ENCODE measurements at regions not wholly inside any gene's neighbourhood (a gene's known extent, or its start where the extent isn't known, plus 50 kb on each side); places are given as distances from the start of the nearest gene placed in this dataset.
A peak's percentile ranks its signal among the peaks of the same experiment; 100 is the strongest.

- POLR2A ChIA-PET: no interaction called here
- H3K4me3 Mint-ChIP-seq: no peak overlapping the region
- no peaks in the 10 kb centered on the region for H3K4me1 ChIP-seq (ENCODE audit: insufficient read depth, low read length)
- no peaks in the 10 kb centered on the region for H3K27me3 ChIP-seq (ENCODE audit: insufficient read depth, low read length, poor library complexity, severe bottlenecking)
- H3K4me1 Mint-ChIP-seq: no peaks in the 10 kb centered on the region
- no peaks in the 10 kb centered on the region for H3K27me3 Mint-ChIP-seq
- H3K27ac Mint-ChIP-seq: no peak overlapping the region
- H3K9me3 Mint-ChIP-seq: peaks cover 0 to 7% (median 5%) of the 10 kb centered on the region in 5 donors
- DNase-seq: no peak
- no peaks in the 10 kb centered on the region for H3K36me3 ChIP-seq (ENCODE audit: insufficient read depth, low read length)
- no peak overlapping the region for H3K27ac ChIP-seq (ENCODE audit: low read depth, low read length)
- H3K9me3 ChIP-seq (ENCODE audit: low read length): no peaks in the 10 kb centered on the region
- no peak overlapping the region for H3K4me3 ChIP-seq (ENCODE audit: low read length)
- CTCF ChIA-PET: no interaction called here
- no peaks in the 10 kb centered on the region for H3K36me3 Mint-ChIP-seq
Measured at GRCh38 chr6:76612954-76613353, 540.5 kb upstream of the IMPG1 start.

- Histone ChIP-seq H3K27me3 (ENCODE audit: insufficient read depth, low read length, poor library complexity, severe bottlenecking) (no peaks in the 10 kb centered on the region), H3K4me1 (ENCODE audit: insufficient read depth, low read length) (no peaks in the 10 kb centered on the region), H3K4me3 (ENCODE audit: low read length) (no peak overlapping the region), H3K27ac (ENCODE audit: low read depth, low read length) (no peak overlapping the region), H3K36me3 (ENCODE audit: insufficient read depth, low read length) (no peaks in the 10 kb centered on the region), H3K9me3 (ENCODE audit: low read length) (no peaks in the 10 kb centered on the region)
- Mint-ChIP-seq H3K4me1 (no peaks in the 10 kb centered on the region), H3K36me3 (no peaks in the 10 kb centered on the region), H3K27me3 (no peaks in the 10 kb centered on the region), H3K4me3 (no peak overlapping the region), H3K9me3 (peaks cover 3 to 15% (median 4%) of the 10 kb centered on the region in 5 donors), H3K27ac (no peak overlapping the region)
- ChIA-PET CTCF (no interaction called here), POLR2A (no interaction called here)
- DNase-seq: no peak
Measured at GRCh38 chr6:76609160-76609559, 536.7 kb upstream of the IMPG1 start.

GRCh38 chr6:76594109-76594508, 521.6 kb upstream of the IMPG1 start:
- Mint-ChIP-seq H3K9me3 (peaks cover 5 to 11% (median 6%) of the 10 kb centered on the region in 5 donors), H3K36me3 (no peaks in the 10 kb centered on the region), H3K4me3 (no peak overlapping the region), H3K4me1 (no peaks in the 10 kb centered on the region), H3K27me3 (peaks cover 0 to 2% of the 10 kb centered on the region in 2 donors), H3K27ac (no peak overlapping the region)
- ChIA-PET CTCF (no interaction called here), POLR2A (no interaction called here)
- no peak overlapping the region for H3K4me3 ChIP-seq (ENCODE audit: low read length)
- no peaks in the 10 kb centered on the region for H3K27me3 ChIP-seq (ENCODE audit: insufficient read depth, low read length, poor library complexity, severe bottlenecking)
- no peak overlapping the region for H3K27ac ChIP-seq (ENCODE audit: low read depth, low read length)
- H3K9me3 ChIP-seq (ENCODE audit: low read length): no peaks in the 10 kb centered on the region
- no peaks in the 10 kb centered on the region for H3K36me3 ChIP-seq (ENCODE audit: insufficient read depth, low read length)
- H3K4me1 ChIP-seq (ENCODE audit: insufficient read depth, low read length): no peaks in the 10 kb centered on the region
- DNase-seq: no peak

- CTCF ChIA-PET: no interaction called here
- Histone ChIP-seq H3K36me3 (ENCODE audit: insufficient read depth, low read length) (no peaks in the 10 kb centered on the region), H3K27me3 (ENCODE audit: insufficient read depth, low read length, poor library complexity, severe bottlenecking) (no peaks in the 10 kb centered on the region), H3K27ac (ENCODE audit: low read depth, low read length) (no peak overlapping the region), H3K4me3 (ENCODE audit: low read length) (no peak overlapping the region), H3K4me1 (ENCODE audit: insufficient read depth, low read length) (no peaks in the 10 kb centered on the region), H3K9me3 (ENCODE audit: low read length) (no peaks in the 10 kb centered on the region)
- DNase-seq: no peak
- Mint-ChIP-seq H3K27ac (peak overlapping the region in 1 of 8 donors; percentile 23), H3K36me3 (no peaks in the 10 kb centered on the region), H3K9me3 (peaks cover 1 to 16% (median 7%) of the 10 kb centered on the region in 5 donors), H3K4me1 (no peaks in the 10 kb centered on the region), H3K4me3 (no peak overlapping the region), H3K27me3 (peaks cover 0 to 2% of the 10 kb centered on the region in 2 donors)
- POLR2A ChIA-PET: no interaction called here
Measured at GRCh38 chr6:76593668-76594067, 521.2 kb upstream of the IMPG1 start.

- Histone ChIP-seq H3K36me3 (ENCODE audit: insufficient read depth, low read length) (no peaks in the 10 kb centered on the region), H3K9me3 (ENCODE audit: low read length) (no peaks in the 10 kb centered on the region), H3K4me1 (ENCODE audit: insufficient read depth, low read length) (no peaks in the 10 kb centered on the region), H3K4me3 (ENCODE audit: low read length) (no peak overlapping the region), H3K27ac (ENCODE audit: low read depth, low read length) (no peak overlapping the region), H3K27me3 (ENCODE audit: insufficient read depth, low read length, poor library complexity, severe bottlenecking) (no peaks in the 10 kb centered on the region)
- DNase-seq: no peak
- CTCF ChIA-PET: no interaction called here
- H3K27ac Mint-ChIP-seq: no peak overlapping the region
- H3K9me3 Mint-ChIP-seq: peaks cover 1 to 18% (median 7%) of the 10 kb centered on the region in 5 donors
- peaks cover 0 to 2% of the 10 kb centered on the region in 2 donors for H3K27me3 Mint-ChIP-seq
- H3K4me1 Mint-ChIP-seq: no peaks in the 10 kb centered on the region
- POLR2A ChIA-PET: no interaction called here
- H3K4me3 Mint-ChIP-seq: no peak overlapping the region
- no peaks in the 10 kb centered on the region for H3K36me3 Mint-ChIP-seq
Measured at GRCh38 chr6:76592566-76592965, 520.1 kb upstream of the IMPG1 start.

- Histone ChIP-seq H3K36me3 (ENCODE audit: insufficient read depth, low read length) (no peaks in the 10 kb centered on the region), H3K27ac (ENCODE audit: low read depth, low read length) (no peak overlapping the region), H3K4me1 (ENCODE audit: insufficient read depth, low read length) (no peaks in the 10 kb centered on the region), H3K9me3 (ENCODE audit: low read length) (no peaks in the 10 kb centered on the region), H3K27me3 (ENCODE audit: insufficient read depth, low read length, poor library complexity, severe bottlenecking) (no peaks in the 10 kb centered on the region), H3K4me3 (ENCODE audit: low read length) (no peak overlapping the region)
- CTCF ChIA-PET: no interaction called here
- Mint-ChIP-seq H3K36me3 (no peaks in the 10 kb centered on the region), H3K4me1 (no peaks in the 10 kb centered on the region), H3K27ac (no peak overlapping the region), H3K27me3 (peaks cover 0 to 2% of the 10 kb centered on the region in 2 donors), H3K9me3 (peaks cover 0 to 9% (median 6%) of the 10 kb centered on the region in 5 donors), H3K4me3 (no peak overlapping the region)
- POLR2A ChIA-PET: no interaction called here
- no peak for DNase-seq
Measured at GRCh38 chr6:76587271-76587670, 514.8 kb upstream of the IMPG1 start.

GRCh38 chr6:76584121-76584520, 511.7 kb upstream of the IMPG1 start:
- no peaks in the 10 kb centered on the region for H3K27me3 Mint-ChIP-seq
- Histone ChIP-seq H3K4me1 (ENCODE audit: insufficient read depth, low read length) (no peaks in the 10 kb centered on the region), H3K9me3 (ENCODE audit: low read length) (no peaks in the 10 kb centered on the region), H3K27me3 (ENCODE audit: insufficient read depth, low read length, poor library complexity, severe bottlenecking) (no peaks in the 10 kb centered on the region), H3K27ac (ENCODE audit: low read depth, low read length) (no peak overlapping the region), H3K36me3 (ENCODE audit: insufficient read depth, low read length) (no peaks in the 10 kb centered on the region), H3K4me3 (ENCODE audit: low read length) (no peak overlapping the region)
- no peaks in the 10 kb centered on the region for H3K36me3 Mint-ChIP-seq
- no peak for DNase-seq
- no peak overlapping the region for H3K27ac Mint-ChIP-seq
- H3K9me3 Mint-ChIP-seq: peaks cover 4 to 12% (median 5%) of the 10 kb centered on the region in 5 donors
- ChIA-PET CTCF (no interaction called here), POLR2A (no interaction called here)
- no peaks in the 10 kb centered on the region for H3K4me1 Mint-ChIP-seq
- no peak overlapping the region for H3K4me3 Mint-ChIP-seq

GRCh38 chr6:76578746-76579145, 506.3 kb upstream of the IMPG1 start:
- no peaks in the 10 kb centered on the region for H3K9me3 ChIP-seq (ENCODE audit: low read length)
- no peak for DNase-seq
- Mint-ChIP-seq H3K27ac (no peak overlapping the region), H3K9me3 (peaks cover 0 to 10% (median 6%) of the 10 kb centered on the region in 5 donors), H3K36me3 (no peaks in the 10 kb centered on the region), H3K4me1 (no peaks in the 10 kb centered on the region), H3K27me3 (no peaks in the 10 kb centered on the region), H3K4me3 (no peak overlapping the region)
- no peak overlapping the region for H3K27ac ChIP-seq (ENCODE audit: low read depth, low read length)
- ChIA-PET CTCF (no interaction called here), POLR2A (no interaction called here)
- no peaks in the 10 kb centered on the region for H3K4me1 ChIP-seq (ENCODE audit: insufficient read depth, low read length)
- H3K36me3 ChIP-seq (ENCODE audit: insufficient read depth, low read length): no peaks in the 10 kb centered on the region
- H3K27me3 ChIP-seq (ENCODE audit: insufficient read depth, low read length, poor library complexity, severe bottlenecking): no peaks in the 10 kb centered on the region
- no peak overlapping the region for H3K4me3 ChIP-seq (ENCODE audit: low read length)

- Mint-ChIP-seq H3K36me3 (no peaks in the 10 kb centered on the region), H3K4me3 (no peak overlapping the region), H3K27ac (no peak overlapping the region), H3K4me1 (no peaks in the 10 kb centered on the region), H3K27me3 (no peaks in the 10 kb centered on the region), H3K9me3 (peaks cover 1 to 14% (median 2%) of the 10 kb centered on the region in 5 donors)
- no peaks in the 10 kb centered on the region for H3K4me1 ChIP-seq (ENCODE audit: insufficient read depth, low read length)
- CTCF ChIA-PET: no interaction called here
- H3K36me3 ChIP-seq (ENCODE audit: insufficient read depth, low read length): no peaks in the 10 kb centered on the region
- no peak overlapping the region for H3K27ac ChIP-seq (ENCODE audit: low read depth, low read length)
- no peaks in the 10 kb centered on the region for H3K27me3 ChIP-seq (ENCODE audit: insufficient read depth, low read length, poor library complexity, severe bottlenecking)
- no peak overlapping the region for H3K4me3 ChIP-seq (ENCODE audit: low read length)
- POLR2A ChIA-PET: no interaction called here
- DNase-seq: no peak
- H3K9me3 ChIP-seq (ENCODE audit: low read length): no peaks in the 10 kb centered on the region
Measured at GRCh38 chr6:76574746-76575145, 502.3 kb upstream of the IMPG1 start.

Data from CD8-positive, alpha-beta memory T cell (primary cell).